ENCODE measurements at regions not wholly inside any gene's neighbourhood (a gene's known extent, or its start where the extent isn't known, plus 50 kb on each side); places are given as distances from the start of the nearest gene placed in this dataset.

- Histone ChIP-seq H3K4me2 (no peak overlapping the region), H3K4me3 (no peak overlapping the region), H3K36me3 (no peaks in the 10 kb centered on the region), H3K27me3 (no peaks in the 10 kb centered on the region), H3K4me1 (no peaks in the 10 kb centered on the region), H3K9me3 (replicated peaks in 1 of 11) (no peaks in the 10 kb centered on the region), H3K27ac (no peak overlapping the region), H4K20me1 (no peaks in the 10 kb centered on the region), H3K9ac (no peak overlapping the region)
- TF ChIP-seq Cebpa-rat (IDR thresholded peaks at IDR 0.05), result no peak
Measured at GRCh38 chr14:27015065-27015464, 417.2 kb upstream of the NOVA1 start.

GRCh38 chr14:27025648-27026047 is 427.8 kb upstream of the NOVA1 start:
- no peak for TF ChIP-seq Cebpa-rat (IDR thresholded peaks at IDR 0.05)

GRCh38 chr14:27026097-27026496 is 428.3 kb upstream of the NOVA1 start:
- no peak for TF ChIP-seq Cebpa-rat (IDR thresholded peaks at IDR 0.05)
- H3K4me2 ChIP-seq, result no peak overlapping the region
- H3K27me3 ChIP-seq, result no peaks in the 10 kb centered on the region
- H3K9me3 ChIP-seq (replicated peaks in 1 of 11), result no peaks in the 10 kb centered on the region
- no peak overlapping the region for H3K9ac ChIP-seq
- H3K4me1 ChIP-seq, result no peaks in the 10 kb centered on the region
- no peaks in the 10 kb centered on the region for H3K36me3 ChIP-seq
- H3K4me3 ChIP-seq, result no peak overlapping the region
- H4K20me1 ChIP-seq, result no peaks in the 10 kb centered on the region
- H3K27ac ChIP-seq, result no peak overlapping the region

More at GRCh38 chr14:27025648-27026047, 427.8 kb upstream of the NOVA1 start:
- H3K4me2 ChIP-seq, result no peak overlapping the region
- no peaks in the 10 kb centered on the region for H3K36me3 ChIP-seq
- H3K4me3 ChIP-seq, result no peak overlapping the region
- no peaks in the 10 kb centered on the region for H3K27me3 ChIP-seq
- no peaks in the 10 kb centered on the region for H3K4me1 ChIP-seq
- H3K27ac ChIP-seq, result no peak overlapping the region
- H4K20me1 ChIP-seq, result no peaks in the 10 kb centered on the region
- H3K9me3 ChIP-seq (replicated peaks in 1 of 11), result no peaks in the 10 kb centered on the region
- H3K9ac ChIP-seq, result no peak overlapping the region

GRCh38 chr14:27040552-27040951 is 442.7 kb upstream of the NOVA1 start:
- no peaks in the 10 kb centered on the region for H3K36me3 ChIP-seq
- H3K4me3 ChIP-seq, result no peak overlapping the region
- no peak overlapping the region for H3K4me2 ChIP-seq
- TF ChIP-seq Cebpa-rat (IDR thresholded peaks at IDR 0.05), result no peak
- H4K20me1 ChIP-seq, result no peaks in the 10 kb centered on the region
- H3K4me1 ChIP-seq, result no peaks in the 10 kb centered on the region
- no peak overlapping the region for H3K27ac ChIP-seq
- H3K27me3 ChIP-seq, result no peaks in the 10 kb centered on the region
- H3K9me3 ChIP-seq (replicated peaks in 1 of 11), result no peaks in the 10 kb centered on the region
- no peak overlapping the region for H3K9ac ChIP-seq

GRCh38 chr14:27049701-27050100 is 451.9 kb upstream of the NOVA1 start:
- Histone ChIP-seq H3K4me2 (no peak overlapping the region), H3K9me3 (replicated peaks in 1 of 11) (peaks cover 0 to 6% (median 0%) of the 10 kb centered on the region in 11 experiments; a peak in 1 of 22 replicates)
- TF ChIP-seq Cebpa-rat (IDR thresholded peaks at IDR 0.05), result no peak

GRCh38 chr14:27050208-27050607 is 452.4 kb upstream of the NOVA1 start:
- TF ChIP-seq Cebpa-rat (IDR thresholded peaks at IDR 0.05), result no peak
- no peaks in the 10 kb centered on the region for H4K20me1 ChIP-seq
- no peak overlapping the region for H3K4me3 ChIP-seq
- H3K27me3 ChIP-seq, result no peaks in the 10 kb centered on the region
- no peaks in the 10 kb centered on the region for H3K36me3 ChIP-seq
- H3K27ac ChIP-seq, result no peak overlapping the region
- H3K4me1 ChIP-seq, result no peaks in the 10 kb centered on the region
- H3K9ac ChIP-seq, result no peak overlapping the region
- no peak overlapping the region for H3K4me2 ChIP-seq
- H3K9me3 ChIP-seq (replicated peaks in 1 of 11), result peaks cover 0 to 6% (median 0%) of the 10 kb centered on the region in 11 experiments; a peak in 1 of 22 replicates

More at GRCh38 chr14:27049701-27050100, 451.9 kb upstream of the NOVA1 start:
- Histone ChIP-seq H3K9ac (no peak overlapping the region), H3K4me1 (no peaks in the 10 kb centered on the region), H3K27me3 (no peaks in the 10 kb centered on the region), H4K20me1 (no peaks in the 10 kb centered on the region), H3K4me3 (no peak overlapping the region), H3K27ac (no peak overlapping the region), H3K36me3 (no peaks in the 10 kb centered on the region)

- H3K4me2 ChIP-seq, result no peak overlapping the region
- H3K4me3 ChIP-seq, result no peak overlapping the region
- no peaks in the 10 kb centered on the region for H3K36me3 ChIP-seq
- H4K20me1 ChIP-seq, result no peaks in the 10 kb centered on the region
- TF ChIP-seq Cebpa-rat (IDR thresholded peaks at IDR 0.05), result no peak
- H3K27me3 ChIP-seq, result no peaks in the 10 kb centered on the region
- no peak overlapping the region for H3K27ac ChIP-seq
- peaks cover 0 to 6% (median 0%) of the 10 kb centered on the region in 11 experiments; a peak in 1 of 22 replicates for H3K9me3 ChIP-seq (replicated peaks in 1 of 11)
- H3K9ac ChIP-seq, result no peak overlapping the region
- no peaks in the 10 kb centered on the region for H3K4me1 ChIP-seq
Measured at GRCh38 chr14:27056586-27056985, 458.8 kb upstream of the NOVA1 start.

- H3K27ac ChIP-seq, result no peak overlapping the region
- H3K4me1 ChIP-seq, result no peaks in the 10 kb centered on the region
- no peaks in the 10 kb centered on the region for H3K27me3 ChIP-seq
- no peak overlapping the region for H3K4me2 ChIP-seq
- H3K4me3 ChIP-seq, result no peak overlapping the region
- no peak for TF ChIP-seq Cebpa-rat (IDR thresholded peaks at IDR 0.05)
- H4K20me1 ChIP-seq, result no peaks in the 10 kb centered on the region
- no peaks in the 10 kb centered on the region for H3K9me3 ChIP-seq (replicated peaks in 1 of 11)
- no peaks in the 10 kb centered on the region for H3K36me3 ChIP-seq
- no peak overlapping the region for H3K9ac ChIP-seq
Measured at GRCh38 chr14:27061299-27061698, 463.5 kb upstream of the NOVA1 start.

GRCh38 chr14:27063959-27064358 is 466.1 kb upstream of the NOVA1 start:
- H3K27me3 ChIP-seq, result no peaks in the 10 kb centered on the region
- no peaks in the 10 kb centered on the region for H3K36me3 ChIP-seq
- no peaks in the 10 kb centered on the region for H4K20me1 ChIP-seq
- no peak overlapping the region for H3K27ac ChIP-seq
- no peaks in the 10 kb centered on the region for H3K9me3 ChIP-seq (replicated peaks in 1 of 11)
- no peaks in the 10 kb centered on the region for H3K4me1 ChIP-seq
- no peak for TF ChIP-seq Cebpa-rat (IDR thresholded peaks at IDR 0.05)
- no peak overlapping the region for H3K4me2 ChIP-seq
- H3K9ac ChIP-seq, result no peak overlapping the region
- no peak overlapping the region for H3K4me3 ChIP-seq

- Histone ChIP-seq H3K27ac (no peak overlapping the region), H3K4me2 (no peak overlapping the region), H4K20me1 (no peaks in the 10 kb centered on the region), H3K9ac (no peak overlapping the region), H3K36me3 (no peaks in the 10 kb centered on the region), H3K9me3 (replicated peaks in 1 of 11) (no peaks in the 10 kb centered on the region), H3K4me3 (no peak overlapping the region), H3K27me3 (no peaks in the 10 kb centered on the region), H3K4me1 (no peaks in the 10 kb centered on the region)
- TF ChIP-seq Cebpa-rat (IDR thresholded peaks at IDR 0.05), result no peak
Measured at GRCh38 chr14:27065886-27066285, 468.1 kb upstream of the NOVA1 start.
